OCI-LY7 (cell line): ENCODE measurements at regions not wholly inside any gene's neighbourhood (a gene's known extent, or its start where the extent isn't known, plus 50 kb on each side); places are given as distances from the start of the nearest gene placed in this dataset.

Source experiments
- CTCF ChIP-seq: fragments of 200-600 bp; sonication (generic); conservative IDR thresholded peaks from 2 replicates; pipeline ENCODE4 v1.5.1; 2014; ENCODE audit warnings: mild to moderate bottlenecking, antibody characterized with exemption, low read length, moderate library complexity, mixed read lengths
- EZH2phosphoT487 ChIP-seq: fragments of 200-600 bp; sonication (generic); IDR thresholded peaks from 2 replicates; pipeline ENCODE4 v1.6.1; 2018; ENCODE audit warnings: low read depth, borderline replicate concordance, mild to moderate bottlenecking, mixed run types, antibody characterized with exemption, low read length, moderate library complexity, mixed read lengths

GRCh38 chr2:58932801-58933200 is 691.7 kb upstream of the FANCL start:
- TF ChIP-seq CTCF (no peak), EZH2phosphoT487 (no peak)
